IMR-90 (cell line): ENCODE measurements at regions not wholly inside any gene's neighbourhood (a gene's known extent, or its start where the extent isn't known, plus 50 kb on each side); places are given as distances from the start of the nearest gene placed in this dataset.

Experiments
- ATAC-seq: fragments of 200-7000 bp; cut with Tn5 transposase; 2 replicates; pipeline ENCODE4 v1.9.1; 2020; ENCODE audit warnings: low read depth, mild to moderate bottlenecking, moderate library complexity
- BruUV-seq: library from RNA; stranded (reverse); fragments of 400-500 nt; replicated peaks from 2 replicates; lab custom pipeline; 2021; lab: Mats Ljungman, UMichigan
- CTCF ChIA-PET: fragments of 300-600 bp; formaldehyde crosslinking; extraction: SDS; loops from one replicate; lab custom pipeline; 2021; ENCODE audit warnings: antibody characterized with exemption; lab: Yijun Ruan, JAX
- POLR2A ChIA-PET: fragments of 300-600 bp; sonication (Branson Sonifier 250); formaldehyde crosslinking; loops from one replicate; lab custom pipeline; 2022; ENCODE audit warnings: antibody characterized with exemption; ENCODE audit not compliant: unreplicated experiment; lab: Charles Lee
- DNase-seq: peaks from one replicate; pipeline ENCODE4 v3.0.0; 2013
- H2AFZ ChIP-seq: replicated peaks from 2 replicates; pipeline ENCODE3; 2013; ENCODE audit warnings: low read length, mild to moderate bottlenecking; ENCODE audit not compliant: poor library complexity
- H2AK5ac ChIP-seq: 2 replicates; pipeline ENCODE4 v1.6.1; 2013; ENCODE audit warnings: low read depth, low read length, inconsistent platforms
- H2AK9ac ChIP-seq: replicated peaks from 2 replicates; pipeline ENCODE3; 2013; ENCODE audit warnings: mild to moderate bottlenecking, low read depth, low read length, moderate library complexity; ENCODE audit not compliant: poor library complexity
- H2BK120ac ChIP-seq: 2 replicates; pipeline ENCODE4 v1.6.1; 2013; ENCODE audit warnings: low read depth, low read length, inconsistent platforms
- H2BK15ac ChIP-seq: 3 replicates; pipeline ENCODE4 v1.6.1; 2013; ENCODE audit warnings: low read depth, low read length, inconsistent platforms
- H2BK20ac ChIP-seq: 2 replicates; pipeline ENCODE4 v1.6.1; 2013; ENCODE audit warnings: low read depth, mild to moderate bottlenecking, inconsistent platforms, low read length, moderate library complexity
- H2BK5ac ChIP-seq: 2 replicates; pipeline ENCODE4 v1.6.1; 2013; ENCODE audit warnings: mild to moderate bottlenecking, low read depth, low read length, inconsistent platforms; ENCODE audit not compliant: poor library complexity, severe bottlenecking
- H3K14ac ChIP-seq: replicated peaks from 2 replicates; pipeline ENCODE4 v1.6.1; 2013; ENCODE audit warnings: low read depth, low read length, inconsistent platforms
- H3K18ac ChIP-seq: 2 replicates; pipeline ENCODE4 v1.6.1; 2013; ENCODE audit warnings: low read depth, low read length, control low read depth
- H3K23ac ChIP-seq: 2 replicates; pipeline ENCODE4 v1.6.1; 2013; ENCODE audit warnings: low read depth, low read length, inconsistent platforms
- H3K27ac ChIP-seq: 2 replicates; pipeline ENCODE4 v1.5.1; 2013; ENCODE audit warnings: mild to moderate bottlenecking, control low read depth, low read length; ENCODE audit not compliant: insufficient read depth
- H3K27me3 ChIP-seq: 2 replicates; pipeline ENCODE4 v1.6.1; 2013; ENCODE audit warnings: low read length; ENCODE audit not compliant: control insufficient read depth, insufficient read depth
- H3K36me3 ChIP-seq: 2 replicates; pipeline ENCODE4 v1.6.1; 2013; ENCODE audit warnings: low read length, mixed read lengths; ENCODE audit not compliant: control insufficient read depth, insufficient read depth
- H3K4ac ChIP-seq: 2 replicates; pipeline ENCODE4 v1.6.1; 2013; ENCODE audit warnings: low read depth, low read length, inconsistent platforms
- H3K4me1 ChIP-seq: 2 replicates; pipeline ENCODE4 v1.6.1; 2013; ENCODE audit warnings: low read length, mixed read lengths; ENCODE audit not compliant: control insufficient read depth, insufficient read depth
- H3K4me2 ChIP-seq: 2 replicates; pipeline ENCODE4 v1.6.1; 2013; ENCODE audit warnings: low read depth, mild to moderate bottlenecking, control low read depth, low read length, moderate library complexity
- H3K4me3 ChIP-seq: 2 replicates; pipeline ENCODE4 v1.5.1; 2013; ENCODE audit warnings: low read depth, mild to moderate bottlenecking, control low read depth, low read length, moderate library complexity; ENCODE audit not compliant: insufficient read depth
- H3K56ac ChIP-seq: 2 replicates; pipeline ENCODE4 v1.6.1; 2013; ENCODE audit warnings: low read length, inconsistent platforms; ENCODE audit not compliant: insufficient read depth; ENCODE audit errors: extremely low read depth
- H3K79me1 ChIP-seq, 2 experiments: 2 replicates each; pipeline ENCODE4 v1.6.1; 2013; ENCODE audit warnings: low read length in 2 of 2, inconsistent platforms in 1 of 2, low read depth in 1 of 2
- H3K9ac ChIP-seq: 2 replicates; pipeline ENCODE4 v1.6.1; 2013; ENCODE audit warnings: low read depth, low read length, control low read depth
- H3K9me1 ChIP-seq: 2 replicates; pipeline ENCODE4 v1.6.1; 2013; ENCODE audit warnings: low read length, inconsistent platforms; ENCODE audit not compliant: insufficient read depth
- H3K9me3 ChIP-seq: 2 replicates; pipeline ENCODE4 v1.6.1; 2013; ENCODE audit warnings: low read length; ENCODE audit not compliant: control insufficient read depth, insufficient read depth
- H4K20me1 ChIP-seq: 2 replicates; pipeline ENCODE4 v1.6.1; 2013; ENCODE audit warnings: low read length, inconsistent platforms; ENCODE audit not compliant: insufficient read depth
- H4K5ac ChIP-seq: 2 replicates; pipeline ENCODE4 v1.6.1; 2013; ENCODE audit warnings: mild to moderate bottlenecking, low read depth, low read length, control low read depth
- H4K8ac ChIP-seq, 2 experiments: 2 replicates each; pipeline ENCODE4 v1.6.1; 2013; ENCODE audit warnings: low read depth in 2 of 2, low read length in 2 of 2, control low read depth in 1 of 2, inconsistent platforms in 1 of 2
- H4K91ac ChIP-seq: 2 replicates; pipeline ENCODE4 v1.6.1; 2013; ENCODE audit warnings: low read depth, low read length, inconsistent platforms; ENCODE audit not compliant: insufficient read depth
- BHLHE40 ChIP-seq: fragments of 150-350 bp; IDR thresholded peaks from 2 replicates; pipeline ENCODE4 v1.6.1; 2016; ENCODE audit warnings: mild to moderate bottlenecking, low read depth, low read length
- CEBPB ChIP-seq: IDR thresholded peaks from 2 replicates; pipeline ENCODE4 v1.6.1; 2012; ENCODE audit warnings: low read depth, low read length, improper control_type of control experiment
- FOS ChIP-seq: fragments of 150-350 bp; IDR thresholded peaks from 2 replicates; pipeline ENCODE4 v1.6.1; 2016; ENCODE audit warnings: low read depth, low read length
- MAFK ChIP-seq: IDR thresholded peaks from 2 replicates; pipeline ENCODE4 v1.6.1; 2012; ENCODE audit warnings: low read depth, low read length, improper control_type of control experiment
- MAZ ChIP-seq: IDR thresholded peaks from 2 replicates; pipeline ENCODE4 v1.6.1; 2012; ENCODE audit warnings: low read depth, mild to moderate bottlenecking, low read length, improper control_type of control experiment, moderate library complexity, borderline replicate concordance
- MXI1 ChIP-seq: IDR thresholded peaks from 2 replicates; pipeline ENCODE4 v1.6.1; 2012; ENCODE audit warnings: low read depth, mild to moderate bottlenecking, low read length, moderate library complexity, borderline replicate concordance
- NFE2L2 ChIP-seq: fragments of 150-350 bp; IDR thresholded peaks from 2 replicates; pipeline ENCODE4 v1.6.1; 2016; ENCODE audit warnings: low read depth, mild to moderate bottlenecking, low read length
- RCOR1 ChIP-seq: IDR thresholded peaks from 2 replicates; pipeline ENCODE4 v1.6.1; 2012; ENCODE audit warnings: mild to moderate bottlenecking, low read length, improper control_type of control experiment; ENCODE audit not compliant: insufficient replicate concordance
- RFX5 ChIP-seq: IDR thresholded peaks from 2 replicates; pipeline ENCODE4 v1.8.0; 2012; ENCODE audit warnings: low read depth, mild to moderate bottlenecking, low read length, moderate library complexity
- WGBS, 2 experiments: methylation state at CpG; one replicate each; pipeline versions ENCODE4 v1.1.5 to v1.1.7; 2013; ENCODE audit warnings: missing lambda C conversion rate in 2 of 2; ENCODE audit not compliant: insufficient read length in 1 of 2; ENCODE audit errors: extremely low coverage in 2 of 2; 5-methylcytosine and 5-hydroxymethylcytosine counted together
- dilution Hi-C: fragments of 300-500 bp; cut with HindIII; formaldehyde crosslinking; loops from one replicate; pipeline ENCODE4 v1.14.3; 2018; ENCODE audit warnings: low sequenced_read_pairs; ENCODE audit not compliant: unreplicated experiment
- in situ Hi-C: fragments of 300-500 bp; cut with MboI; formaldehyde crosslinking; loops from 3 replicates; pipeline ENCODE4 v1.14.3; 2019; ENCODE audit warnings: low sequenced_read_pairs, inconsistent platforms, mixed read lengths
- intact Hi-C: fragments of 100-400 bp; cut with micrococcal nuclease; formaldehyde crosslinking; loops from 2 replicates; pipeline ENCODE4 v1.10.0; 2022
- TF ChIP-seq, protein P1 (sequence below): fragments of 150-350 bp; IDR thresholded peaks from 2 replicates; pipeline ENCODE4 v1.6.1; 2017; ENCODE audit warnings: mild to moderate bottlenecking, antibody characterized with exemption, low read length, low read depth
- TF ChIP-seq, protein P2 (sequence below): fragments of 150-350 bp; IDR thresholded peaks from 2 replicates; pipeline ENCODE4 v1.6.1; 2016; ENCODE audit warnings: low read depth, mild to moderate bottlenecking, low read length, moderate library complexity, borderline replicate concordance
- TF ChIP-seq, protein P3 (sequence below): conservative IDR thresholded peaks from 2 replicates; pipeline ENCODE4 v1.5.1; 2012; ENCODE audit warnings: mild to moderate bottlenecking, low read depth, low read length, improper control_type of control experiment

DNA sequence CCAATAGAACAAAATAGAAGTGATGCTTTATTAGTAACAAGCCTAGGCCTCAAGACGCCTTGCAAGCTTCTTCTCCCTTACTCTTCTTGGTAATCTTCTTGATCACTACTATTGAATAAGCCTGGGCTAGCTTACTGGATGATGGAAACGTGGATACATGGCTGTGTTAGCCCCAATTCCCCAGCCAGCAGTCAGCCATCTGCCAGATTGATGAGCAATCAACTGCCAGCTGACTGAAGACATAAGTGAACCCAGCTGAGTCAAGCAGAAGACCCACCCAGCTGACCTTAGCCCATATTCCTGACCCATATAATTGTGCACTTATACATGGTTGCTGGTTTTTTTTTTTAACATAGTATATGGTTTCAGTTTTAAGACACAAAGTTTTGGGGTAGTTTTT lies 130.4 kb downstream of the DHX15 start:
- Histone ChIP-seq H2AK5ac (no peak overlapping the region), H3K9me3 (peaks cover 2% of the 10 kb centered on the region; the same call in 1 of the 2 replicates), H4K5ac (no peak overlapping the region), H4K91ac (no peak overlapping the region), H4K8ac (no peak overlapping the region), H3K4ac (no peak overlapping the region), H2AK9ac (no peak overlapping the region), H3K18ac (no peak overlapping the region), H2BK120ac (no peak overlapping the region), H3K79me1 (no peaks in the 10 kb centered on the region), H3K9ac (no peak overlapping the region), H4K20me1 (no peaks in the 10 kb centered on the region), H3K4me3 (no peak overlapping the region), H3K27me3 (peaks cover 1% of the 10 kb centered on the region), H3K56ac (no peak overlapping the region), H3K27ac (no peak overlapping the region), H2BK5ac (no peak overlapping the region), H3K4me1 (no peaks in the 10 kb centered on the region), H3K14ac (no peak overlapping the region), H2BK20ac (no peak overlapping the region), H3K23ac (no peak overlapping the region), H2AFZ (no peak overlapping the region), H3K9me1 (no peaks in the 10 kb centered on the region), H2BK15ac (no peak overlapping the region), H3K4me2 (no peak overlapping the region), H3K36me3 (no peaks in the 10 kb centered on the region)
- DNase-seq (no peak), ATAC-seq (no peak)
- CTCF ChIA-PET: no interaction called here
- POLR2A ChIA-PET: no interaction called here
- WGBS, 2 experiments: 20% methylated on average over 1 of the region's 2 CpGs; no CpG with 5 or more reads in 1 of the 2 experiments
- dilution Hi-C loops: no loop called here
- in situ Hi-C loops: no loop called here
- intact Hi-C loops: no loop called here
- TF ChIP-seq MAFK (no peak), RCOR1 (no peak), MAZ (no peak), FOS (no peak), BHLHE40 (no peak), MXI1 (no peak), RFX5 (no peak), CEBPB (no peak), NFE2L2 (no peak)
- TF ChIP-seq, protein P1, sequence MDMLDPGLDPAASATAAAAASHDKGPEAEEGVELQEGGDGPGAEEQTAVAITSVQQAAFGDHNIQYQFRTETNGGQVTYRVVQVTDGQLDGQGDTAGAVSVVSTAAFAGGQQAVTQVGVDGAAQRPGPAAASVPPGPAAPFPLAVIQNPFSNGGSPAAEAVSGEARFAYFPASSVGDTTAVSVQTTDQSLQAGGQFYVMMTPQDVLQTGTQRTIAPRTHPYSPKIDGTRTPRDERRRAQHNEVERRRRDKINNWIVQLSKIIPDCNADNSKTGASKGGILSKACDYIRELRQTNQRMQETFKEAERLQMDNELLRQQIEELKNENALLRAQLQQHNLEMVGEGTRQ: no peak
- TF ChIP-seq, protein P2, sequence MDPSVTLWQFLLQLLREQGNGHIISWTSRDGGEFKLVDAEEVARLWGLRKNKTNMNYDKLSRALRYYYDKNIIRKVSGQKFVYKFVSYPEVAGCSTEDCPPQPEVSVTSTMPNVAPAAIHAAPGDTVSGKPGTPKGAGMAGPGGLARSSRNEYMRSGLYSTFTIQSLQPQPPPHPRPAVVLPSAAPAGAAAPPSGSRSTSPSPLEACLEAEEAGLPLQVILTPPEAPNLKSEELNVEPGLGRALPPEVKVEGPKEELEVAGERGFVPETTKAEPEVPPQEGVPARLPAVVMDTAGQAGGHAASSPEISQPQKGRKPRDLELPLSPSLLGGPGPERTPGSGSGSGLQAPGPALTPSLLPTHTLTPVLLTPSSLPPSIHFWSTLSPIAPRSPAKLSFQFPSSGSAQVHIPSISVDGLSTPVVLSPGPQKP: no peak
- TF ChIP-seq, protein P3, sequence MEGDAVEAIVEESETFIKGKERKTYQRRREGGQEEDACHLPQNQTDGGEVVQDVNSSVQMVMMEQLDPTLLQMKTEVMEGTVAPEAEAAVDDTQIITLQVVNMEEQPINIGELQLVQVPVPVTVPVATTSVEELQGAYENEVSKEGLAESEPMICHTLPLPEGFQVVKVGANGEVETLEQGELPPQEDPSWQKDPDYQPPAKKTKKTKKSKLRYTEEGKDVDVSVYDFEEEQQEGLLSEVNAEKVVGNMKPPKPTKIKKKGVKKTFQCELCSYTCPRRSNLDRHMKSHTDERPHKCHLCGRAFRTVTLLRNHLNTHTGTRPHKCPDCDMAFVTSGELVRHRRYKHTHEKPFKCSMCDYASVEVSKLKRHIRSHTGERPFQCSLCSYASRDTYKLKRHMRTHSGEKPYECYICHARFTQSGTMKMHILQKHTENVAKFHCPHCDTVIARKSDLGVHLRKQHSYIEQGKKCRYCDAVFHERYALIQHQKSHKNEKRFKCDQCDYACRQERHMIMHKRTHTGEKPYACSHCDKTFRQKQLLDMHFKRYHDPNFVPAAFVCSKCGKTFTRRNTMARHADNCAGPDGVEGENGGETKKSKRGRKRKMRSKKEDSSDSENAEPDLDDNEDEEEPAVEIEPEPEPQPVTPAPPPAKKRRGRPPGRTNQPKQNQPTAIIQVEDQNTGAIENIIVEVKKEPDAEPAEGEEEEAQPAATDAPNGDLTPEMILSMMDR: no peak
- BruUV-seq: no TSS peak
